GM18951 (cell line): ENCODE measurements at regions not wholly inside any gene's neighbourhood (a gene's known extent, or its start where the extent isn't known, plus 50 kb on each side); places are given as distances from the start of the nearest gene placed in this dataset.
"Not testable (repeated sequence)": the region's sequence is repeated elsewhere in the genome, so short reads cannot be mapped to it uniquely, and the experiment has no call there.

Source experiments
- POLR2A ChIP-seq: IDR thresholded peaks from 4 replicates; pipeline ENCODE4 v1.6.1; 2011; ENCODE audit warnings: mild to moderate bottlenecking; ENCODE audit not compliant: insufficient read length, insufficient read depth; ENCODE audit errors: extremely low read depth
- in situ Hi-C: fragments of 300-500 bp; cut with MboI; formaldehyde crosslinking; loops from one replicate; pipeline ENCODE4 v1.12.0; 2022; ENCODE audit warnings: low sequenced_read_pairs, mixed read lengths, inconsistent platforms; ENCODE audit not compliant: unreplicated experiment

- in situ Hi-C loops: no loop called here
- TF ChIP-seq POLR2A: no peak
Measured at GRCh38 chr12:61250303-61250702, 1009.9 kb upstream of the USP15 start.

GRCh38 chr12:61251076-61251475 lies 1009.1 kb upstream of the USP15 start:
- in situ Hi-C loops: no loop called here

GRCh38 chr12:61254225-61254624 lies 1006.0 kb upstream of the USP15 start:
- no peak for TF ChIP-seq POLR2A
- in situ Hi-C loops: no loop called here

More at GRCh38 chr12:61251076-61251475, 1009.1 kb upstream of the USP15 start:
- no peak for TF ChIP-seq POLR2A

- in situ Hi-C loops: not testable (repeated sequence)
Measured at GRCh38 chr12:61264294-61264693, 995.9 kb upstream of the USP15 start.

- in situ Hi-C loops: no loop called here
- TF ChIP-seq POLR2A: no peak
Measured at GRCh38 chr12:61267474-61267873, 992.7 kb upstream of the USP15 start.

GRCh38 chr12:61272441-61272840 lies 987.8 kb upstream of the USP15 start:
- in situ Hi-C loops: no loop called here
- no peak for TF ChIP-seq POLR2A

- no peak for TF ChIP-seq POLR2A
Measured at GRCh38 chr12:61282790-61283575, 977.2 kb upstream of the USP15 start.

GRCh38 chr12:61290473-61290872 lies 969.7 kb upstream of the USP15 start:
- in situ Hi-C loops: no loop called here
- no peak for TF ChIP-seq POLR2A

More at GRCh38 chr12:61282790-61283575, 977.2 kb upstream of the USP15 start:
- in situ Hi-C loops: no loop called here

- in situ Hi-C loops: no loop called here
- no peak for TF ChIP-seq POLR2A
Measured at GRCh38 chr12:61291647-61292046, 968.6 kb upstream of the USP15 start.

- in situ Hi-C loops: not testable (repeated sequence)
Measured at GRCh38 chr12:61294011-61294410, 966.2 kb upstream of the USP15 start.

- in situ Hi-C loops: no loop called here
Measured at GRCh38 chr12:61301817-61302216, 958.4 kb upstream of the USP15 start.

GRCh38 chr12:61302282-61302681 lies 957.9 kb upstream of the USP15 start:
- in situ Hi-C loops: no loop called here
- no peak for TF ChIP-seq POLR2A

More at GRCh38 chr12:61301817-61302216, 958.4 kb upstream of the USP15 start:
- TF ChIP-seq POLR2A: no peak

- in situ Hi-C loops: no loop called here
- TF ChIP-seq POLR2A: no peak
Measured at GRCh38 chr12:61308220-61308619, 952.0 kb upstream of the USP15 start.

- in situ Hi-C loops: no loop called here
- no peak for TF ChIP-seq POLR2A
Measured at GRCh38 chr12:61311413-61311812, 948.8 kb upstream of the USP15 start.
